ENCODE measurements at regions not wholly inside any gene's neighbourhood (a gene's known extent, or its start where the extent isn't known, plus 50 kb on each side); places are given as distances from the start of the nearest gene placed in this dataset.

GRCh38 chr6:168967281-168967925, 286.2 kb downstream of the THBS2 start:
- ChIA-PET POLR2A (ENCODE audit: low non-redundant PET) (no interaction called here), CTCF (no interaction called here)
- DNase-seq (ENCODE audit: low spot score) = no peak
- no peak overlapping the region for H3K27ac ChIP-seq
- TF ChIP-seq CTCF (conservative IDR thresholded peaks at IDR 0.05; ENCODE audit: low read depth) = no peak

GRCh38 chr6:168964138-168964835, 289.4 kb downstream of the THBS2 start:
- POLR2A ChIA-PET (ENCODE audit: low non-redundant PET) = interaction anchor here (0.5 kb wide), 1 partner anchor 12 kb away, joined by 3 read pairs; no protein-coding TSS in a partner anchor

DNA sequence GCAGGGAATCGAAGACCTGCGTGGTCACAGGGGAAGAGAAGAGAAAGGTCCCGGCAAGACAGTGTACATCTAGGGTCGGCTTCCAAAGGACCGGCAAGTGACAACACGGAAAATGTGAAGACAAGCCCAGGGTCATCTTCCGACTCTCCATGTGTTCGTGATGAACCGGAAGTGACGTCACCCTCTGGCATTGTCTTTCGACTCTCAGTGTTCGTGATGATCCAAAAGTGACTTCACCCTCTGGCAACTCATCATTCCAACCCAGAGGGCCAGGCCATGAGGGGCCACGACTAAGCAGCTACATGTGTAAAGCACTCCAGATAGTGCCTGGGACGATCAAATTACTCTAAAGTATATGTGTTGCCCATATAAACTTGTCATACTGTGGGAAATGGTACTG, 290.8 kb downstream of the THBS2 start:
- ChIA-PET CTCF (no interaction called here), POLR2A (ENCODE audit: low non-redundant PET) (no interaction called here)
- no peak overlapping the region for H3K27ac ChIP-seq
- no peak for TF ChIP-seq CTCF (conservative IDR thresholded peaks at IDR 0.05; ENCODE audit: low read depth)
- no peak for DNase-seq (ENCODE audit: low spot score)

More at GRCh38 chr6:168964138-168964835, 289.4 kb downstream of the THBS2 start:
- no peak for TF ChIP-seq CTCF (conservative IDR thresholded peaks at IDR 0.05; ENCODE audit: low read depth)
- CTCF ChIA-PET = interaction anchor here (0.5 to 0.6 kb wide), 2 partner anchors 826 to 918 kb away, joined by 4 read pairs; no protein-coding TSS in a partner anchor
- no peak overlapping the region for H3K27ac ChIP-seq
- no peak for DNase-seq (ENCODE audit: low spot score)

- ChIA-PET CTCF (no interaction called here), POLR2A (ENCODE audit: low non-redundant PET) (no interaction called here)
- DNase-seq (ENCODE audit: low spot score) = no peak
- no peak overlapping the region for H3K27ac ChIP-seq
- no peak for TF ChIP-seq CTCF (conservative IDR thresholded peaks at IDR 0.05; ENCODE audit: low read depth)
These were observed 292.4 kb downstream of the THBS2 start for GRCh38 chr6:168961264-168961656.

GRCh38 chr6:168960551-168961263, 292.9 kb downstream of the THBS2 start:
- no peak for DNase-seq (ENCODE audit: low spot score)
- POLR2A ChIA-PET (ENCODE audit: low non-redundant PET) = no interaction called here
- no peak overlapping the region for H3K27ac ChIP-seq
- no peak for TF ChIP-seq CTCF (conservative IDR thresholded peaks at IDR 0.05; ENCODE audit: low read depth)
- CTCF ChIA-PET = no interaction called here

DNA sequence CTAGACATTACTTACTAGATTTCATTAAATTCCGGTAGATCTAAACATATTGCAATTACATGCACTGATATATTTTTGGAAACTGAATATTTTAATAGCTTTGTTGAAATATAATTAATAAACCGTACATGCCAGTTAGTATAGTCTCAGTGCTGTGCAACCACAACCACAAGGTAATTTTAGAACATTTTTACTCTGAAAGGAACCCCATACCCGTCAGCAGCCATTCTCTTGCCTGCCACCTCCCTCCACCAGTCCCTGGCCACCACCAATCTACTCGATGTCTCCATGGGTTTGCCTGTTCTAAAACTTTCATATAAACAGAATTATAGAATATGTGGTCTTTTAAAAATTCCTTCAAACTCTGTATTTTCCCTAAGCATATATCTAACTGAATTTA, 293.9 kb downstream of the THBS2 start:
- ChIA-PET CTCF (interaction anchor here (0.6 kb wide), 2 partner anchors 13 to 1388 kb away, joined by 3 to 4 read pairs; no protein-coding TSS in a partner anchor), POLR2A (ENCODE audit: low non-redundant PET) (no interaction called here)
- no peak overlapping the region for H3K27ac ChIP-seq
- no peak for TF ChIP-seq CTCF (conservative IDR thresholded peaks at IDR 0.05; ENCODE audit: low read depth)
- DNase-seq (ENCODE audit: low spot score) = no peak
